Right renal cortex interstitium (tissue), 3 donors: ENCODE measurements at regions not wholly inside any gene's neighbourhood (a gene's known extent, or its start where the extent isn't known, plus 50 kb on each side); places are given as distances from the start of the nearest gene placed in this dataset.

Experiments
- DNase-seq, 3 donors: peaks; one replicate each; pipeline ENCODE4 v3.0.0-alpha.2; 2013; ENCODE audit warnings: low read depth in 3 of 3, low spot score in 2 of 3

- no peak for DNase-seq
Observed at GRCh38 chr17:68182011-68182306, 65.9 kb upstream of the AMZ2 start.

GRCh38 chr17:68182940-68183551, 64.8 kb upstream of the AMZ2 start:
- no peak for DNase-seq

- DNase-seq = no peak
Observed at GRCh38 chr17:68184141-68184571, 63.7 kb upstream of the AMZ2 start.

GRCh38 chr17:68184816-68185436, 62.9 kb upstream of the AMZ2 start:
- DNase-seq = no peak

- DNase-seq = no peak
Observed at GRCh38 chr17:68185820-68186219, 62.0 kb upstream of the AMZ2 start.

- no peak for DNase-seq
Observed at GRCh38 chr17:68190495-68190894, 57.3 kb upstream of the AMZ2 start.

GRCh38 chr17:68195667-68196393, 52.0 kb upstream of the AMZ2 start:
- DNase-seq = no peak

- DNase-seq = no peak
Observed at GRCh38 chr17:68196394-68197090, 51.3 kb upstream of the AMZ2 start.

GRCh38 chr17:68197091-68197996, 50.5 kb upstream of the AMZ2 start:
- DNase-seq = no peak

- DNase-seq = no peak
Observed at GRCh38 chr17:68197997-68198930, 49.6 kb upstream of the AMZ2 start.
